Sciatic nerve (tissue), 2 donors: ENCODE measurements at regions not wholly inside any gene's neighbourhood (a gene's known extent, or its start where the extent isn't known, plus 50 kb on each side); places are given as distances from the start of the nearest gene placed in this dataset.
"Not testable (repeated sequence)": the region's sequence is repeated elsewhere in the genome, so short reads cannot be mapped to it uniquely, and the experiment has no call there.

Source experiments
- ATAC-seq: fragments of 200-7000 bp; cut with Tn5 transposase; one replicate; pipeline ENCODE4 v1.9.1; 2020; ENCODE audit warnings: mild to moderate bottlenecking, moderate library complexity
- DNase-seq: peaks from one replicate; pipeline ENCODE4 v3.0.0-alpha.2; 2020; ENCODE audit warnings: low spot score
- intact Hi-C: fragments of 100-400 bp; cut with DNase I; formaldehyde crosslinking; loops from one replicate; pipeline ENCODE4 v1.14.2; 2022
- donor health status: DM: no; HTN: no; CAD: no.
- donor health status: DM: no; HTN: no; CAD: no.

GRCh38 chr4:124933521-124933920 lies 221.0 kb upstream of the ANKRD50 start:
- DNase-seq (no peak), ATAC-seq (no peak)
- intact Hi-C loops = no loop called here

GRCh38 chr4:124932447-124932846 lies 219.9 kb upstream of the ANKRD50 start:
- intact Hi-C loops = no loop called here
- no peak for DNase-seq
- ATAC-seq = no peak

DNA sequence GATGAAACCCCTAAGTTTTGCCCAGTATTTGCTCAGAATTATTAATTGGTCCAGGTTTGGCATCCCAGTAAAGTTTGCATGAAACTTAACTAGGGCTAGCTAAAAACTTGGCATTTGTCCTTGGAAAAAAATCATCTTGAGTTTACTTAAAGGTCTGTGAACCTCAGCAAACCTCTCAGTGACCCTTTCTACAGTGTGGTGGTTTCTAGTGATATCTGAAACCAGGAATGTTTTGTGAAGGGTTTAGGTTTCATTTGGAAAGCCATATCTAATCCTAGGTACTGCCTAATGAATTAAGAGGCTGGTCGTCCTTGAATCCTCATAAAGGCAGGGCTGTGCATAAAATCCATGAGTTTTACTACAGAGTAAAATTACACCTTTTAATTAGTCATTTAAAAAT lies 218.5 kb upstream of the ANKRD50 start:
- no peak for ATAC-seq
- intact Hi-C loops = no loop called here

GRCh38 chr4:124922748-124923147 lies 210.2 kb upstream of the ANKRD50 start:
- intact Hi-C loops, DNase-seq, ATAC-seq: not testable (repeated sequence)

More for the DNA sequence above, 218.5 kb upstream of the ANKRD50 start:
- DNase-seq = no peak

- intact Hi-C loops = loop anchor here (10.0 kb wide), 1 partner anchor 46 kb away; no protein-coding TSS in a partner anchor
- DNase-seq = no peak
- ATAC-seq = no peak
Measured at GRCh38 chr4:124918559-124919122, 206.1 kb upstream of the ANKRD50 start.

DNA sequence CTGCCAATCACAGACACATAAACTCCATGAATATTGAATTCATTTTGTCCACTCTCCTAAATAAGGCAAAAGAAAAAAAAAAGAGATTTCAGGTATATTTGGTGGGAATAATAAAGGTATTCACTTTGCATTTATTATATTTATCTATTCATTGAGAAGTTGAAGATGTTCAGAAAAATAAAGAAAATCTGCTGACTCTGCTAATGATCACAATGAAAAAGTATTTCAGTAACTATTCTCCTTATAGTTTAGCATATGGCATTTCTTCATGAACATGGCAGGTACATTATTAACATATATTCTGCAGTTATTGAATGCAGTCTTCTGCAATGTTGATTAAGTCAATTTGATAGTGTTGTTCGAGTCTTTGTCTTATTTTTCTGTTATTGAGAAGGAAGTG lies 202.5 kb upstream of the ANKRD50 start:
- ATAC-seq = no peak
- DNase-seq = no peak
- intact Hi-C loops = loop anchor here (10.0 kb wide), 1 partner anchor 50 kb away; no protein-coding TSS in a partner anchor

DNA sequence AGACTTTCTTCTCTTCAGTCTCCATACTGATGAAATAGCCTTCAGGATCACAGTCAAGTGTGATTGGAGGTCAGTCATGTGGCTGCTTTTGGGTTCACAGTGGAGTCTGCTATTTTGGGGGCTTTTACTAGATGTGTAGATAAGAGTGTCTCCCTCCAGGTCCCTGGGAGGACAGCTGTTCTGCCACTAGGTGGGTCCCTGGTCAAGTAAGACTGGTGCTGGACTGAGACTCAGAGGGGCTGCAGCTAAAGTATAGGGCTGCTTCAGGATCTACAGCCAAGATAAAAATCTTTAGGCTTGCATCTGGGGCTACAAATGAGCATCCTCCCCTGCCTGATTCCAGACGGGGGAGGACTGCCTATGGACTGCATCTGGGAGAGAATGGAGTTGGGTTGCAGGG lies 200.7 kb upstream of the ANKRD50 start:
- ATAC-seq = no peak

DNA sequence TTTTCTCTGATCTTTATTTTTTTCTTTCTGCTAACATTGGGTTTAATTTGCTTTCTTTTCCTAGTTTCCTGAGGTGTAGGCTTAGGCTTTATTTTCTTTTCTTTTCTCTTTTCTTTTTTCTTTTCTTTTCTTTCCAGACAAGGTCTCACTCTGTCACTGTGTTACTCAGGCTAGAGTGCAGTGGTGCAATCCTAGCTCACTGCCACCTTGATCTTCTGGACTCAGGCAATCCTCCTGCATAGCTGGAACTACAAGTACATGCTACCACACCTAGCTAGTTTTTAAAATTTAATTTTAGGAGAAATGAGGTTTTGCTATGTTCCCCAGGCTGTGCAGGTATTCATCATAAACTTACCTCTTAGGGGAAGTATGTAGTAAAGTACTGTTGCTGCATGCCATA lies 197.8 kb upstream of the ANKRD50 start:
- ATAC-seq (no peak), DNase-seq (no peak)

More for the DNA sequence above, 200.7 kb upstream of the ANKRD50 start:
- DNase-seq = no peak
- intact Hi-C loops = loop anchor here (10.0 kb wide), 1 partner anchor 52 kb away; no protein-coding TSS in a partner anchor

GRCh38 chr4:124907881-124908280 lies 195.3 kb upstream of the ANKRD50 start:
- DNase-seq = no peak
- intact Hi-C loops = no loop called here
- ATAC-seq = no peak

More for the DNA sequence above, 197.8 kb upstream of the ANKRD50 start:
- intact Hi-C loops = loop anchor here (10.0 kb wide), 1 partner anchor 54 kb away; no protein-coding TSS in a partner anchor

DNA sequence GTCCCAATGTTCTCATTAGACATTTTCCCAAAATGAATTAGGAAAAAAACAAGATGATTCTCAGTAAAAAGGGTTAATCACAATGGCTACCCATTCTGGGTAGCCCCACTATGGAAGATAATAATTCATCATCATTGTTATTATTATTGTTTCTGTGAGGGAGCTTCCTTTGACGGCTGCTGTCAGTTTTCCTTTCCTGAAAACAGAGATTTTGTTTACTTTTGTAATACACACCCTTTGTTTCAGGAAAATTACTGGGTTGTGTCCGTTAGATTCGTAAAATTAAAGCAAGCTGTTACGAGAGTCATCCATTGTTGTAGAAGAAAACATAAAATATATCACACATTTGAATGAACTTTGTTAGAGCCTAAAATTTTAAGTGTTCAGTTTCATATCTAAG lies 192.9 kb upstream of the ANKRD50 start:
- no peak for DNase-seq
- ATAC-seq = no peak
- intact Hi-C loops = no loop called here

GRCh38 chr4:124904723-124905388 lies 192.3 kb upstream of the ANKRD50 start:
- ATAC-seq (no peak), DNase-seq (no peak)
- intact Hi-C loops = no loop called here

DNA sequence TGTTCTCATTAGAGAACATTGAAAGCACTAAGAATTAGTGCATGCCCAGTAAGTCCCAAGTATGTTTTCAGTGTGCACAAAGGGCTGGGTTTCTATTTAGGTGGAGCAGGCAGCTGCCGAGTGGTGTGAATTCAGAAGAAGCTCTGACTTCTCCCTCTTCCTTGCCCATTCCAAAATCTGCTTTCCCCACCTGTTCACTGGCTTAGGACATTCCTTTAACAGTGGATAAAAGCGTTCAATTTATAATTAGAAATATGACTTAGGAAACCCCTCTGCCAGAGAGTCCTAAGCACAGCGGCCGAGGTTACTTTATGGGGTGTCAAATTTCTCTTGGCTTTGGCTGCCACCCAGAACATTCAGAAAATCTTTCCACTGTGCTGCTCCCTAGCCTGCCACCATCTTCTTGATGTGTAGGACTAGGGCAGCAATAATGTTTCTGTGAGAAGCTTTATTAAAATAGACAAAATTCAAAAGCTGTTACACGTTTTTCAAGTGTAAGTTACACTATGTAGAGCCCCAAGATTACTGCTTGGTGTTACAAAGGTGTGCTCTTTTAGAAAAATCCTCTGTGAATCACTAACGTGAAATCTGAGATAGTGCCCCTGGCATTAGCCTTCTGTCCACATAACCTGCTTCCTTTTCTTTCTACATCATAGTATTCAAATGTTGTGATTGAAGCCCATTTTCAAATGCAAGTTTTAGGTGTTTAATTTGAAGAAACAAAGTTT lies 191.6 kb upstream of the ANKRD50 start:
- intact Hi-C loops = no loop called here
- DNase-seq (no peak), ATAC-seq (peak; percentile 92)

DNA sequence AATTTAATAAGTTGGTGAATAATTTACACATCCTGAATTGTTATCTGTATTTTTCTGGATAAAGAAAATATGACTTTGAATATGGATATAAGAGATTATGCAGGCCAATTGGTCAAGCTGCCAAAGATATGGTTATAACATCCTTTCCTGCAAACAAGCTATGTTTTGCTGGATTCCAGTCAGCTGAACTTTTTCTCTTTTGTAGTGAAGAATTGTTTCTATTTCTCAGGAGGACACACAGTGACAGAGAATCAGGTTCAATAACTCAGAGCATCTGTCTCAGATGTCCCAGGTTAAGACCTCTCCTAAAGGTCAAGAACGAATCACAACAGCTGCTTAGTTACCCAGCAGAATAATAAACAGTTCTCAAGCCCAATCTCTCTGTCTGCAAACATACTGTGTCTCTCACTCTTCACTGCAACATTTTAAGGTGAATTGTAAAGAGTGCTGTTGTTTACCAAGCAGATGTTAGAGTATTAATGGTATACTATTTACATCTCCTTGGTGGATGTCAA lies 189.5 kb upstream of the ANKRD50 start:
- ATAC-seq (no peak), DNase-seq (no peak)
- intact Hi-C loops = no loop called here

DNA sequence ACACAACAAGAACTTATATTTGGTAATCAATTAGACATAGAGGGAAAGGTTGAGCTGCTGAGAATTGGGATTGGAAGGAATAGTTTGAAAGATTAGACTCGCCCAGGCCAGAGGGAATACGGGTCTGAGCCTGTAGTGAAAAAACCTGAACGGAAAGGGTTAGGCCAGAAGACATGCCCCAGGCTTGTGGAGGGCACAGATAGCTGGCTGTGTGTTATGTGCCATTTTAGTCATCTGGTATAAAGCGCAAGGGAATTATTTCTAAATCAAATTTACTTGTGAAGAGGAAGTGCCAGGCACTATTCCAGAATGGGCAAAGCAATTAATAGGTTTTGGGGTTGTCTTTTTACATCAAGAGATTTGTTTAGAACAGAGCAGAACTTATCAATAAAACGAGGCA lies 187.5 kb upstream of the ANKRD50 start:
- DNase-seq (no peak), ATAC-seq (no peak)
- intact Hi-C loops = no loop called here

- ATAC-seq (no peak), DNase-seq (no peak)
- intact Hi-C loops = no loop called here
Measured at GRCh38 chr4:124890522-124890921, 178.0 kb upstream of the ANKRD50 start.

DNA sequence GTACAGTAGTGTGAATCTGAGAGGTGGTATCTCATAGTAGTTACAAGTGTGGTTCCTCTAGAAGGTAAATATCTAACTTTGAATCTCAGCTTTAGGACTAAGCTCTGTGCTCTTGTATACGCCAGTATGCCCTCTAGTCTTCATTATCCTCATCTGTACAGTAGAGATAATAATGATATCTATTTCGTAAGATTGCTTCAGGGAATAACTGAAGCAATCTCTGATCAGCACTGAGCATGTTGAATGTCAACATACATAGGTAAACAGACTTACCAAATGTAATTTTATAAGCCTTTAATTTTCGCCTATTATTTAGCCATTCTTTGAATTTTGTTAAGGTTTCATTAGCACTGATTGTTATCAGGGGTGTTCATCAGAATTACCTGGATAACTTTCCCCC lies 175.2 kb upstream of the ANKRD50 start:
- DNase-seq (no peak), ATAC-seq (no peak)
- intact Hi-C loops = no loop called here

- ATAC-seq (no peak), DNase-seq (no peak)
- intact Hi-C loops = no loop called here
Measured at GRCh38 chr4:124884316-124884715, 171.8 kb upstream of the ANKRD50 start.

DNA sequence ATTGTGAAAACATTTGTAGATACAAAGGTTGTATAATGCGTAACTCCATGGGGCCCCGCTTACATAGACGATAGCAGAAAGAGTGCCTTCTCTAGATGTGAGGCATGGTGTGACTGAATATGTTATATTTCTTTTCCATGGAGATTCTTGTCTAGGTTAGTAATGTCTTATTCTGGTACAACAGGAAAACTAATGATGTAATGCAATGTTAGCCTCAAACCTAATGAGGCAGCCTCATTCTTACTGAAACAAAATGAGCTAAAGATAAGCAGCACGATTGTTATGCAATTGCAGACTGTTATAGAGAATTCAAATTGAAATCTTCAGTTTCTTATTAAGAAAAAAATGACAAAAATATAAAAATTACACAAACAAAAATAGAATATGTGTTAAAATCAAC lies 171.1 kb upstream of the ANKRD50 start:
- intact Hi-C loops = no loop called here
- no peak for ATAC-seq
- no peak for DNase-seq

- ATAC-seq = no peak
- intact Hi-C loops = no loop called here
Measured at GRCh38 chr4:124879195-124879594, 166.7 kb upstream of the ANKRD50 start.

GRCh38 chr4:124874172-124874450 lies 161.6 kb upstream of the ANKRD50 start:
- ATAC-seq (no peak), DNase-seq (no peak)
- intact Hi-C loops = no loop called here

More at GRCh38 chr4:124879195-124879594, 166.7 kb upstream of the ANKRD50 start:
- no peak for DNase-seq
